ENCODE measurements at regions not wholly inside any gene's neighbourhood (a gene's known extent, or its start where the extent isn't known, plus 50 kb on each side); places are given as distances from the start of the nearest gene placed in this dataset.

DNA sequence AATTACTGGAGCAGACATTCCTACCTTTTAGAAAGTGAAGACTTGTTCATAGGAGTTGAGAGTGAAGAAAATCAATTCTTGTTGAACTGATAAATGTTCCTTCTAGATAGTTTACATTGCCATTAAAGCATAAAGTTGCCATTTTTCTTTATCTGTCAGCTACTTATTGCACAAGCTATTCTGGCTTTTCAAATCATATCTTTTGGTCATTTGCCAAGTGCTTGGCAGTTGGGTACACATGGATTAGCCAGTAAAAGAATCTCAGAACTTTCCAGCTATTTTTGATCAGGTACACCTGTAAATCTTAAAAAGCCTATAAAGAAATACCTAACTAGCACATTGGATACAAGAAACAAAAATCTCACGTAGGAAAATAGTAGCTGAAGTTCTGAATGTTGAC, 56.4 kb upstream of the PNPLA4 start:
- no TSS peak for BruUV-seq (replicated peaks)

More for the DNA sequence above, 56.4 kb upstream of the PNPLA4 start:
- Histone ChIP-seq H3K9me2 (ENCODE audit: insufficient read depth, low read length) (no peaks in the 10 kb centered on the region), H3K9me3 (ENCODE audit: low read length) (no peaks in the 10 kb centered on the region), H3K4me1 (ENCODE audit: insufficient read depth, low read length, poor library complexity, severe bottlenecking) (no peaks in the 10 kb centered on the region), H3K79me2 (ENCODE audit: insufficient read depth, low read depth, low read length) (no peaks in the 10 kb centered on the region), H2AFZ (ENCODE audit: low read length) (no peak overlapping the region), H4K20me1 (ENCODE audit: insufficient read depth, low read length) (no peaks in the 10 kb centered on the region), H3K36me3 (ENCODE audit: insufficient read depth, low read length) (no peaks in the 10 kb centered on the region), H3K4me3 (ENCODE audit: low read depth, low read length, poor library complexity, severe bottlenecking) (no peak overlapping the region), H3K4me2 (ENCODE audit: low read length) (no peak overlapping the region), H3K27ac (ENCODE audit: low read depth, low read length, poor library complexity, severe bottlenecking) (no peak overlapping the region)
- POLR2A ChIA-PET, result no interaction called here
- CTCF ChIA-PET (ENCODE audit: unreplicated experiment), result no interaction called here
- no peak for TF ChIP-seq EZH2phosphoT487 (IDR thresholded peaks at IDR 0.05; ENCODE audit: borderline replicate concordance, low read depth, low read length)
- TF ChIP-seq, protein P1, sequence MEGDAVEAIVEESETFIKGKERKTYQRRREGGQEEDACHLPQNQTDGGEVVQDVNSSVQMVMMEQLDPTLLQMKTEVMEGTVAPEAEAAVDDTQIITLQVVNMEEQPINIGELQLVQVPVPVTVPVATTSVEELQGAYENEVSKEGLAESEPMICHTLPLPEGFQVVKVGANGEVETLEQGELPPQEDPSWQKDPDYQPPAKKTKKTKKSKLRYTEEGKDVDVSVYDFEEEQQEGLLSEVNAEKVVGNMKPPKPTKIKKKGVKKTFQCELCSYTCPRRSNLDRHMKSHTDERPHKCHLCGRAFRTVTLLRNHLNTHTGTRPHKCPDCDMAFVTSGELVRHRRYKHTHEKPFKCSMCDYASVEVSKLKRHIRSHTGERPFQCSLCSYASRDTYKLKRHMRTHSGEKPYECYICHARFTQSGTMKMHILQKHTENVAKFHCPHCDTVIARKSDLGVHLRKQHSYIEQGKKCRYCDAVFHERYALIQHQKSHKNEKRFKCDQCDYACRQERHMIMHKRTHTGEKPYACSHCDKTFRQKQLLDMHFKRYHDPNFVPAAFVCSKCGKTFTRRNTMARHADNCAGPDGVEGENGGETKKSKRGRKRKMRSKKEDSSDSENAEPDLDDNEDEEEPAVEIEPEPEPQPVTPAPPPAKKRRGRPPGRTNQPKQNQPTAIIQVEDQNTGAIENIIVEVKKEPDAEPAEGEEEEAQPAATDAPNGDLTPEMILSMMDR (conservative IDR thresholded peaks at IDR 0.05; ENCODE audit: low read length), result no peak
- intact Hi-C loops (cut with micrococcal nuclease; ENCODE audit: unreplicated experiment), result no loop called here
- DNase-seq (ENCODE audit: low spot score), result no peak

Data from OCI-LY7 (cell line).